ENCODE measurements at regions not wholly inside any gene's neighbourhood (a gene's known extent, or its start where the extent isn't known, plus 50 kb on each side); places are given as distances from the start of the nearest gene placed in this dataset.
A peak's percentile ranks its signal among the peaks of the same experiment; 100 is the strongest.

- DNase-seq, result no peak
Measured at GRCh38 chr5:116389601-116390000, 185.0 kb downstream of the SEMA6A start.

DNA sequence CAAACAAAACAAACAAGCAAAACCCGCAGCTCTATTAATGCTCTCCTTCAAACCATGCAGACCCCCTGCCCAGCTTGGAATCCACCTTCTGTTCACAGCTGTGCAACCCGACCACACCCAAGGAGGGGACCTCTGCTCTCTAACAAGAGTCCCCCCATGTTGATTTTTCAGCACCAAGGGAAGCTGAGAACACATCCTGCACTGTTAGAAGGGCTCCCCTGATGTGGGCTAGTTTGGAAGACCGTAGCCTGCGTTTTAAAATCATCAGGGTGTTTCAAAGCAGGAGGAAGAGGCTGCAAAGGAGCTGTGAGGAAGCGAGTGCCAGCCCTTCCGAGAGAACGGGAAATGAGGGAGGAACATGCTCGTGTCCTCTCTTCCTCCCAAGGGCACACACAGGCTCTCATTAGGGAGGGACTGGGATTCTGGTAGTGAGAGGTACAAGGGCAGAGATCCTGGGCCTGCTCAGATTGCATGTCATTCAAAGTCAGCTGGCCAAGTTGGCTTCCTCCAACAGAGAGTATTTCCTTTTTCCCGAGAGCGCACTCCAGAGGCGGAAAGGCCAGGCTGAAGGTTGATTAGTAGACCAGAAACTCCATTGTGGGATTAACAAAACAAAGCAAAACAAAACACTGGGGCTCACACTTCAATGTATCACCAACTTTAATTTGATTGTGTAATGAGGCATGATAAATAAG lies 185.9 kb downstream of the SEMA6A start:
- no peak for DNase-seq

DNA sequence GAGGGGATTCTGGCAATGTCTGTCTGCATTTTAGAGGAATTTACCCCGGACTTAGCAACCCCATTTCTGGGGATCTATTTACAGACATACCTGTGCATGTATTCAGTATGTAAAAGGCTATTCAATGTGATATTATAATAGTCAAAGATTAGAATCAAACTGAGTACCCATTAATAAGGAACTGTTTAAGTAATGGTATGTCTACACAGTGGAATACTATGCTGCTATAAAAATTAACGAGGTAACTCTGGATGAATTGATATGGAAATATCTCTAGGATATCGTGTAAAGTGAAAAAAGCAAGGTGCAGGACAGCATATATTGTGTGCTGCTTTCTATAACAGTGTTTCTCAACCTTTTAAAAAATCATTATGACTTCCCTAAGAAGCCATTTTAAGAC lies 186.9 kb downstream of the SEMA6A start:
- DNase-seq, result no peak

DNA sequence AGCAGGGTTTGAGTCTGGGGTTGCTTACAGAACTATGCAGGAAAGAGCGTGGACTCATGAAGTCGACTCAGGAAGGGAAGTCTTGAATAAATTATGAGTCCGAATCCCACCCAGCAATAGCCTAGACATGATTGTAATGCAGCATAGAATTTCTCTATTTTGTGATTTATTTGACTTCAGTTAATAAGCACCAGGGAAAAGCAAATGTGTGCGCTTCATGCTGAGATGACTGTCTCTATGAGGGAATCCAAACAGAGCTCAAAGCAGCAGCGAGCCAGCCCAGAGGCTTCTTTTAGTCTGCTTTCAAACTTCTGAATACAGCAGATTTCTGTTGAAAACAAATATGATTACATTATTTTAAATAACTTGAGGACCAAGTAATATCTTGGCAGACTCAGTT lies 188.0 kb downstream of the SEMA6A start:
- DNase-seq, result no peak

GRCh38 chr5:116382874-116383266 lies 191.8 kb downstream of the SEMA6A start:
- no peak for DNase-seq

DNA sequence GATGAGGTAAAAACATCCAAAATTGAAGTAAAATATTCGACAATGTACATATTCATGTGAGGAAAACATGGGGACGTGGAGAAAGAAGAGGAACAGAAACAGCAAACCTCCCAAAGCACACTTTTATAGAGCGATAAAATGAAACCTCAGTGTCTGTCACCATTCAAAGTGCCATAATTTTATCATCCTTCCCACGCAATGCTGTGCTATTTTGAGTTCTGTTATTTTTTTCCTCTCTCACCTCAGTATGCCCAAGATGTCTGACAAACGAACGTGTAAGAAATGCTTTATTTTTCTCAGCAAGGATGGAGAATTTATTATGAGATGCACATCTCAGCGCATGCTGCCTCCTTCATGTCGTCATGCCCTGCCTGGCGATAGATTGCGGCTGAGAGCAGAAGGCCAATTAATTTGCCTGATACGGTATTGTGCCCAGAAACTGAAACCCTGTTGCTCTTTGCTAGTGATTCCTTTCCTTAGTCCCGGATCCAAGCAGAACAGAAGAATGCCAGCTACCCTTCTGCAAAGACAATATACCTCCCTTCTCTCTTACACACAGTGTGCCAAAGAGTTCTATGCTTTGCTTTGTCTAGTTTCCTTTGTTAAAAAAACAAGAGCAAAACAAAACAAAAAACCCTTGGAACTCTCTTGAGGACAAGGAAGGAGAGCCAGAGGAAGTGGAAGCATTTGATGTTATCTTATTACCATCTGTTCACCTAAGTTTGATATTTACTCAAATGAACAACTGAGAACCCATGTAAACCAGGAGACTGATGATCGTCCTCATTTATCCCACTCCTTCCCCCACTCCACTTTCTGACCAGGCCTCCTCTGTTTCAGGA lies 192.4 kb downstream of the SEMA6A start:
- DNase-seq, result no peak

DNA sequence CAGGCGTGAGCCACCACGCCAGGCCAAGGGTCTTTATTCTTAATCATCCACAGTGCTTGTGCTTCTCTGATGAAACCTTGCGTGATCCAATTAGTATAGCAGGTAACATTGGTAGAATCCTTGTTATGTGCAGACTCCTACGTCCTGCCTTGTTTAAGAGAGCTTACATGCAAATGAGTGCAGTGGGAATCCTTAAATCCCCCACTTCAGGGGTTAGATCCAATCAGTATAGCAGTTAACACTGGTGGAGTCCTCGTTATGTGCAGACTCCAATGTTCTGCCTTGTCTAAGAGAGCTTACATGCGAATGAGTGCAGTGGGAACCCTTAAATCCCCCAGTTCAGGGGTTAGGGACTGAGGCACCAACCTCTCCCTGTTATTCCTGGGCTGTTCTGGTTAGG lies 193.4 kb downstream of the SEMA6A start:
- DNase-seq, result no peak

DNA sequence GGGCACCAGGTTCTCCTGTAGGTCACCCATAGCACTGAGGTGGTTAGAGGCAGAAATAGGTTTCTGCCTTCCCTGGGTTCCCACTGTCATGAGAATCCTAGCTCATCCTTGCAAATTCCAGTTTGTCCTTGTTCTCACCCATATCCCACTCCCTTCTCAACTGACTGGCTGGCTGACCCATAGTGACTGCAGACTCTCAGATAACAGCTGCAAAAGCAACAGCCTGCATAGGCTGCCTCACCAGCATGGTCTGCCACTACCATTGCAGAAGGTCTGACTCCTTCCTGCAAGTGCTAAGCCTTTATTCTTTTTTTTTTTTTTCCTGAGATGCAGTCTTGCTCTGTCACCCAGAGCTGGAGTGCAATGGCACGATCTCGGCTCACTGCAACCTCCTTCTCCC lies 194.0 kb downstream of the SEMA6A start:
- DNase-seq, result no peak

GRCh38 chr5:116379306-116379705 lies 195.3 kb downstream of the SEMA6A start:
- DNase-seq, result no peak

DNA sequence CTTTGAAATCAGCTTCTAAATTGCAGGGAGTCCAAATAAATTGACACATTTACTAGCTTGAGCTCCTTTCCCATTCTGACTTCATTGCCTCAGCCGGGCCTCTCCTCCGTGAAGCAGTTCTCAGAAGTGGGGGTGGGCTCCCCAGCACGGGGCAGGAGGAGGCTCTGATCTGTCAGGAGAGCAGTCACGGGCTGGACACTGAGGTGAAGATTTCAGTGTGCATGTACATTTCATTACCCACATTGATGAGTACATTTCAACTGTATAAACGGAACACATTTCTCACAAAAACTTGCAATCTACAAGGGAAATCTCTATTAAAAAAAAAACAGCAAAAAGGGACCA lies 195.9 kb downstream of the SEMA6A start:
- DNase-seq, result no peak

DNA sequence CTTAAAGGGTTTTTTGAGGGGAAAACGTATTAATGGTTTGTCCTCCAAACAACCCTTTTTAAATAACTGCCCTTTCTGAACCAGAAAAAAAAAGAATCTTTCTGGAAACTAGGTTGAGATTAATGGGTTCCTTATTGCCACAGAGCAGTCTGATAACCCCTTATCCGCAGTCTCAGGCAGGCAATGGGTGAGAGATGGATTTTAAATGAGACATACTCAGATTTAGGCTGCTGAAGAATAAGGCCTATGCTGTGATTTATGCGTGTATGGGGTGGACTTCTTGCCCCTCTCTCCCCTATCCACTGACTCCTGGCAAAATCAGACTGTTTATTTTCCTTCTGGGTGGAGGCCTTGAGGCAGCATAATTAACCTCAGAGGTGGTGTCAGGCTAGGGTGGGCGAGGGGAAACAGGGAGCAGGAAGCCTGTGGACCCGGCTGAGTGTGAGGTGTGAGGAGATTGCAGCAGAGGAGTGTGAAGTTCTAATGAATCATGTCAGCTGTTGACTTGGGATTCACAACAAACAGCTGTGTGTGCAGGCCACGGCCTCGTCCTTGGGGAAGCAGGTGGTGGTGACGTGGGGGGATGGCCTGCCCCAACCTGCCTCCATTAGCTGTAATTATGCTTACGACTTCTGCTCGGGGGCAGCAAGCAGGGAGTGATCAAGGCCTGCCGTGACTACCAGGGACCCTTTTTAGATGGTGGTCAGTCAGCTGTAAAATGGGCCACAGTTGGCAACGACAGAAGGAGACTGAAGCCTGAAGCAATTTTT lies 196.4 kb downstream of the SEMA6A start:
- DNase-seq, result peak; percentile 91

DNA sequence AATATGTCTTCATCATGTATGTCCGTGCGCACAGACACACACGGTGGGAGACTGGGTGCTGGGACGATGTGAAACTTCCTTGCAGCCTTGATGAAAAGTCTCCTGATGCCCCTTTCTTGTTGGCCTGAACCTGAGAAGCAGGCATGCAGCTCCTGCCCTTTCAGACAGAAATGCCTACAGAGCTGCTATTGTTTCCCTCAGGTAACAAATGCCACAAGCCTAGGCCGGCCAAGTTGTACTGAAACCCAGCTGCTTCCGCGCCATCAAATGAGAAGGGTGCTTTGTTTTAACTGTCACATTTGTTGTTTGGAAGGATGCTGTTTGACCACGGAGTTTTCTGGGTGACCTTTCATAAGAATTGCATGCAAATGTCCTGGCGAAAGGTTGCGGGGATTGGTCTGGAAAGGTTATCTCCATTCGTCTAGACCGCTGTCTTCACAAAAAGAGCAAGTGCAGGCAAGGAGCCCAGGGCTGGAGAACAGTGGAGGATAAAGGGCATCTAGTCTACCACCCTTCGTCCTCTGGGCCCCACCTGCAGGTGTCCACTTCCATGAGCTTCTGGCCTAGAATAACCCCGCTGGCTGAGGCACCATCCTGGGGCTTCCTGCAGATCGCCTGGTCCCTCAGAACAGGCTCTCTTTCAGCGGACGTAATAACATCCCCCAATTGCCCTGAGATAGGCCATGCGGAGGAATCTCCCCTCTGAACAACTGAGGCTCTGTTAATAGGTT lies 197.2 kb downstream of the SEMA6A start:
- DNase-seq, result no peak

- DNase-seq, result no peak
Measured at GRCh38 chr5:116375926-116376325, 198.7 kb downstream of the SEMA6A start.

DNA sequence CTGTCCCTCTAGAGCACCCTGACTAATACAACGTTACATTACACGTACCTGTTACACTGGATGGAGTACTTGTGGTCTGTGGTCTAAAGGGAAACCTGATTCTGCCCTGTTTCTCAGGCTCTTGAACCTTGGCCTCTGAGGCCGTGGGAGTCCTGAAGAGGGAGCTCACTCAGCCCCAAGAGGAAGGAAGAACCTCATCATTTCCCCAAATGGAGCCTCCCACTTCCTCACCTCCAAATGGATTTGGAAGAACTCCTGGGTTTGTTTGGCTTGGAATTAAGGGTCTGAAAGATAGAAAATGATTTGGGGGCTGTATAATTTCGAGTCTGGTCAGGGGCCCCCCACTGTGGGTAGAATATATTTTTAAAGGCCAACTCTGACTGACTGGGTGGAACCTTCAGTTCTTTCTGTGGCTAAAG lies 200.2 kb downstream of the SEMA6A start:
- no peak for DNase-seq

GRCh38 chr5:116372931-116373597 lies 201.6 kb downstream of the SEMA6A start:
- no peak for DNase-seq

- no peak for DNase-seq
Measured at GRCh38 chr5:116371935-116372334, 202.7 kb downstream of the SEMA6A start.

- DNase-seq, result no peak
Measured at GRCh38 chr5:116371431-116371830, 203.2 kb downstream of the SEMA6A start.

- DNase-seq, result no peak
Measured at GRCh38 chr5:116370886-116371285, 203.7 kb downstream of the SEMA6A start.

GRCh38 chr5:116370149-116370548 lies 204.5 kb downstream of the SEMA6A start:
- no peak for DNase-seq

DNA sequence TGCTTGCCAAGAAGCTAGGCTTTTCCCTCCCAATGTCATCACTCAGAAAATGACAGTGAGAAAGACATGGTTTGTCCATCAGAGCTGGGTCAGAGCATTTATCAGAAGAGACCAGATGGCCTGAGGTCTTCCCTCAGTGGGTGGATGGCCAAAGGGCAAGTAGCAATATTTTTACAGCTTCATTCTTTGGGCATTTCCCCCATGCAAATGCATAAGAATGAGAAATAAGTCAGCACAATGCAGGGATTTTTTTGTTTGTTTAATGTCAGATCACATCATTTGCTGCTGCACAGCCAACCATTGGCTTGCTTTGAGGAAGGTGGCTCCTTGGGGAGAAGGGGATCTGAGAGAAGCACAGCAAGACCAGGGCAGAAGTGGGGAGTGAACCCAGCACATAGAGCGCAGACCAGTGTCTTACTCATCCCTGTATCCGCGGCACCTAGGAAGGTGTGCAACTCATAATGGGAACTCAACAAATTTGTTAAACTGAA lies 209.6 kb downstream of the SEMA6A start:
- no peak for DNase-seq

DNA sequence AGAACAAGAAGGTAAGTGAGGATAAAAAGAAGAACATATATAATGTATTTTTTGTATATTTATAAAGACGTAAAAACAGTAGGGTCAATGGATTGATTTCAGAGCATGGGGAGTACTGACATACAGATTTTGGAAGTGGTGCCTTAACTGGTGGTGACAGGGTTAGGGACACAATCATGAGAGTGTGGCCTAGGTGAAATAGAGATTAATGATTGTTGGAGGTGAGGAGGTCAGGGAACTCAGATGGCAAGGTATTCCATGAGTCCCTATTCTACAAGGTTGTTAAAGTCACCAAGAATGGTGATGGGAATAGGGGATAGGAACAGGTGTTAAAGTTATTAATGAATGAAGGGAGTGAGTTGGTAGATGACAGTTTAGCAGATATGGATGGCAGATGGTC lies 210.8 kb downstream of the SEMA6A start:
- DNase-seq, result no peak

DNA sequence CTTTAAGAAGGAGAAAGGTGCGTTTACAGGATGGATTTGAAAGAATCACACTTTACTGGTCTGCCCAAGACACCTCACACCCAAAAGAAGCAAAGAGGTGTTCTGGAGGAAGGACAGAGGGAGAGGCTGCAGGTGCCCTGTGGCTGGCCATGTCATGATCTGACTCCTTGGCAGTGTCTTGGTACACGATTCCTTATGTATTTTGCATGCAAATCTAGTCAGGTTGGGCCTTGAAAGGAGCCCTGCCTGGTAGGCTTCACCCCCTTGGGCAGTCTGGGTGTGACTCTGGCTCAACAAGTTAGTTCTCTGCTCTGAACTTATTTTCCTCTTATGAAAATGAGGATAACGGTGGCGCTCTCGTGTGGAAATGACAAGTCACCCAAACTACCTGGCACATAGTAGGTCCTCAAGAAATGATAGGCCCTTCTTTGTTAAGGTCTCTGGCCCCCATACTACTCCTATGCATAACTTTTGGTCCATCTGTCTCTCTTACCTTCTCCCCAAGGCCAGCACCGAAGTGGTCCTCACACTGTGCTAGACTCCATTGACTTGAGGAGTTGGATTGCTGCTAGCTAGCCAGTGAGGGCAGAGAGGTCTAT lies 212.5 kb downstream of the SEMA6A start:
- DNase-seq, result no peak

All from NCI-H1436 (cell line).